ENCODE measurements at regions not wholly inside any gene's neighbourhood (a gene's known extent, or its start where the extent isn't known, plus 50 kb on each side); places are given as distances from the start of the nearest gene placed in this dataset.

- TF ChIP-seq CTCF (IDR thresholded peaks at IDR 0.05; ENCODE audit: low read depth, low read length, poor library complexity, severe bottlenecking) (no peak), EZH2phosphoT487 (IDR thresholded peaks at IDR 0.05; ENCODE audit: borderline replicate concordance, low read length) (no peak)
Observed at GRCh38 chr10:120039826-120040225, 147.3 kb downstream of the SEC23IP start.
